COLO668 (cell line): ENCODE measurements at regions not wholly inside any gene's neighbourhood (a gene's known extent, or its start where the extent isn't known, plus 50 kb on each side); places are given as distances from the start of the nearest gene placed in this dataset.

Experiments
- DNase-seq: peaks from one replicate; lab custom pipeline; 2025; ENCODE audit not compliant: unreplicated experiment; lab: John Stamatoyannopoulos, UW

GRCh38 chr3:177300039-177300833 lies 103.0 kb upstream of the TBL1XR1 start:
- no peak for DNase-seq

- DNase-seq, result no peak
Measured at GRCh38 chr3:177300842-177301241, 103.6 kb upstream of the TBL1XR1 start.

- DNase-seq, result no peak
Measured at GRCh38 chr3:177306252-177306651, 109.0 kb upstream of the TBL1XR1 start.

- DNase-seq, result no peak
Measured at GRCh38 chr3:177307391-177307790, 110.1 kb upstream of the TBL1XR1 start.

DNA sequence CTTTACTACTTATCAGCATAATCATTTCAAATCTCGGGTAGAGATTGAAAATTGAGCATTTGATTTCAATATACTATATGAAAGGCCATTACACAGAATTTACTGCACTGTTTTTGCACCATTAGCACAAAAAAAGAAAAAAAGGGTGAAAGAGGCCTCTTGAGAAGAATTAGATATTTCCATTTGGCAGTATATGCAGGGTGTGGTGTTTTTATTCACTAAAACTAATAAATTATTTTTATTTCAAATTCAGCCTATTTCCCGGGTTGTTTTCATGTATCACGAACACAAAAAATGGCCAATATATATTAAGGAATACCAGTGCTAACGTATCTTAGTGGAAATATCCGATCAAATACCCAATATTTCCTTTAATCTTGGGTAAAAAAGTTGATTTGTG lies 110.5 kb upstream of the TBL1XR1 start:
- DNase-seq, result no peak

- DNase-seq, result no peak
Measured at GRCh38 chr3:177308286-177308685, 111.0 kb upstream of the TBL1XR1 start.

GRCh38 chr3:177308911-177309310 lies 111.6 kb upstream of the TBL1XR1 start:
- no peak for DNase-seq

DNA sequence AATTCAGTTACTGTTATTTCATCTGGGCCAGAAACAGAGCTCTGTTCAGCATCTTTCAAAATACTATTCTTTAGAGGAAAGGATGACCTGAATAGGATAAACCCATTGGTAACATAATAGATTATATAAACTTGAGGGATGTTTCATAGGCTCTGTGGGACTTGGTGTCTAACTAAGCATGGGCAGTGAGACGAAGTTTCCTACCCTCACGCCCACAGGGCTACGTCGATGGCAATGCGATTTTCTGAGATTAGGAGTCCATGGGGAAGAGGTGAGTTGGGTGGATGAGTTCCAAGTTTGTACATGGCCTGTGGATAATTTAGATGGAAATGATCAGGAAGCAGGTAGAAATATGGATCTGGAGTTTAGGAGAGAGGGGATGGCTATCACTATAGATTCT lies 115.2 kb upstream of the TBL1XR1 start:
- no peak for DNase-seq

- no peak for DNase-seq
Measured at GRCh38 chr3:177314897-177315296, 117.6 kb upstream of the TBL1XR1 start.

- DNase-seq, result no peak
Measured at GRCh38 chr3:177317247-177317646, 120.0 kb upstream of the TBL1XR1 start.

GRCh38 chr3:177318559-177318958 lies 121.3 kb upstream of the TBL1XR1 start:
- no peak for DNase-seq

- no peak for DNase-seq
Measured at GRCh38 chr3:177320765-177321247, 123.5 kb upstream of the TBL1XR1 start.

DNA sequence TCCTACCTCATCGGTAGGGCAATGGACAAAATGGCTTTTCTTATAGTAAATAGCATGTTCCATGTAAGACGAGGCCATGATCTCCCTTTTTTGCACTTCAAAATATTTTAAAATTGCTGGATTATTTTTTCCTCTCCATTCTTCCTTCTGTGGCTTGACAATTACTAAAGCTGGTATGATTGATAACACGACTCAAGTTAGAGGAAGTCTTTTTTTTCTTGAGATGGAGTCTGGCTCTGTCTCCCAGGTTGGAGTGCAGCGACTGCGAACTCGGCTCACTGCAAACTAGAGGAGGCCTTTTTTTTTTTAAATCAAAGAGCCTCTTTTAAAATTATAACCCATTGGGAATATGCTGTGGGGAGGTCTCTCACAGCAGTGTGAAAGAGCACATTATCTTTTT lies 124.5 kb upstream of the TBL1XR1 start:
- DNase-seq, result no peak

DNA sequence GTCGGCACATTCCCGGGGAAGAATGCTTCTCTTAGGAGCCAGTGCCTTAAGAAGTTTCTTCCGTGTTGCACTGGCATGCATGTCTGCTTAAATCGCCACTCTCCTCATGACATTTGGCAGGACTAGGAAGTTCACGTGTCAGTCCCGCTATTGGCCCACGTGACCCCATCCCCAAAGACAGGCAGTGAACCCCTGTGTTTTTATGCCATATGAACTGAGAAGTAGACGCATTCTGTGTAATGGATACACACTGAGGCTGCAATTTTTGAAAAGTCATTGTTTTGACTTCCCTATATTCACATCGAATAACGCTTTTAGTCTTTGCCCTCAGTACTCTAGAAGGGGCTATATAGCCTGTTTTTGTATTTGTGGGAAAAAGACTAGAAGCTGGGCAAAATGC lies 125.6 kb upstream of the TBL1XR1 start:
- no peak for DNase-seq

- DNase-seq, result no peak
Measured at GRCh38 chr3:177329854-177330253, 132.6 kb upstream of the TBL1XR1 start.

- peak; percentile 3 for DNase-seq
Measured at GRCh38 chr3:177330779-177331178, 133.5 kb upstream of the TBL1XR1 start.

DNA sequence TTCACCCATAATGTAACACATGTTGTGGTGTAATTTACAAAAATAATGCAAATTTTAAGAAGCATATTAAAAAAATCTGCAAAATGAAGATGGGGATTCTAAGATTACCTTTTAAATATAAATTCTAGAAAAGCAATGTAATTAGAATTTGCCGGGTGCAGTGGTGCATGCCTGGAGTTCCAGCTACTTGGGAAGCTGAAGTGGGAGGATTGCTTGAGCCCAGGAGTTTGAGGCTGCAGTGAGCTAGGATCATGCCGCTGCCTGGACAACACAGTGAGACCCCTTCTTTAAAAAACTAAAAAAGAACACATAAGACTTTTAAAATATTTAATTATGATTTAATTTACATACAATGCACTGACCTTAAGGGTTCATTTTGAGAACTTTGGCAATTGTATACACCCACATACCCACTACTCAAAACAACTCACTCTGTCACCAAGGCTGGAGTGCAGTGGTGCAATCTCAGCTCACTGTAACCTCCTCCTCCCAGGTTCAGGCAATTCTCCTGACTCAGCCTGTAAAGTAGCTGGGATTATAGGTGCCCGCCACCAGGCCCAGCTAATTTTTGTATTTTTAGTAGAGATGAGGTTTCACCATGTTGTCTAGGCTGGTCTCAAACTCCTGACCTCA lies 134.0 kb upstream of the TBL1XR1 start:
- DNase-seq, result no peak

DNA sequence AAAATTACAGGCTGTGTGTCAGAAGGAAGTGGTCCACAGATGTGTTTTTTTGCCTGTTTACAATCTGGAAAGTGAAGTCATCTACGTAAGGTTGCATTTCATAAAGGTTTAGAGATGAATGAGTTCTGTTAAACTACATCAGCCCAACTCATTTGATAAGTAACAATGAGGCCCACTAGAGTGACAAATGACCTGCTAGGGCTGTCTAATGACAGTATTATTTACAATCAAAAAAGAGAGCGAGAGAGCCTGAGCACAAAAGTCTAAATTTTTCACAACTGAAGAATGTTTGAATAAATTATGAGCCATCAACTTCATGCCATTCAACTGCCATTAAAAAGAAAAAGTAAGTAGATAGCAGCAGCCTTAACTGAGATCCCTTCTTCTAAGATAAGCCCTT lies 135.7 kb upstream of the TBL1XR1 start:
- DNase-seq, result no peak

DNA sequence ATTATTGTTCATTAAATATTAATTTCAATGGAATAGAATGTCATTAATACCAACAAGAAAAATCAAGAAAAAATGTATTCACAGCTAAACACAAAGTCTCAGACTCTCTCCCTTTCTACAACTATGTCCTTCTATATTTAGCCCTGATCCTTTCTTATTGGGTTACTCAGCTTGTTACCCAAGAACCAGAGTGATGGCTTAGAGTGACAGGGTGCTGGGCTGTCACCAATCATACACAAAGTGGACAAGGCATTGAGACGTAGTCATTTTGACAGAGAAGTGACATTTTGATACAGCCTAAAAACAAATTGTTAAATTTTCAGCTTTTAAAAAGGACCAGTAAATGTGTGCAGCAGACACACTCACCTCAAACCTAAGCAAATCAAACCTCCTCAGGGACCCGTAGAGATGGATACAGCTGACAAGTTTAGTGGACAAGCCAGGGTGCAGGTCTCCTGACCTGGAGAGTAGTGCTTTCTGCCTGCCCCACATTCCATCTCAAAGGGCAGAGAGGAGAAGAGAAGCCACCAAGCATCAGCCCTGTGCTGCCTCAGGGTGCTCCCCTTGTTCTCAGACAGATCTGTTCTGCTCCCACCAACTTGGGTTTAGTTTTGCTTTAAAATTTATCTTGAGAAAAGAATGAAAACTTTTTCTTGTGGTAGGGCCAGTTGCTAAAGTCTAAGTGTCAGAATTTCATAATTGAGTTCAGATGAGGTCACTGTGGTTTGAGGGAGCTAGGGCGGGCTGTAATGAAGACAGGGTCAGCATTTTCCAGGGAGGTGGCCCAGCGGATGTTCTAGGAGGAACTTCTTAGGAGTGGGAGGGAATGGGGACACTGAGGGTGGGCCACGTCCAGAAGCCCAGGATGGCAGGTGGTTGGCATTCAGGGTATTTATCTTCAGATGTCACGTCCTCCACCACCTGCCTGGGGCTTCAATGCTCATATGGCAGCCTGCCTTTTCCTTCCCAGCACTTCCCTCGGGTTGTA lies 136.5 kb upstream of the TBL1XR1 start:
- no peak for DNase-seq

DNA sequence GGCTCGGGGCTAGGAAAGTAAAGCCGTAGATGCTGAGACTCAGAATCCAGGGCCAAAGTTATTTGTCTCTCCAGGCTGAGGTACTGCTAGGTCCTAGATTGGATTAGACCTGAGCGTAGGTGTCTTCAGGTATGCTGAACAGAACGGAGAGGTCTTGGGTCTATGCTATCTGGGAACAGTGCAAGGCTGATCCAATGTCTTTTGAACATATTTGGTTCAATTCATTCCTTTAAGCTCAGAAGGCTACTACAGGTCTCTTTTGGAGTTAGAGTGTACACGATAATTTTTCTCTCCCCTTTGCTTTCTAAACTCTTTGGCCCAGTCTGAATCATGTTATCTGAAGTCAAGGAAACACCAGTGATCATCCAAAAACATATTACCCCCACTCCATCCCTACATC lies 137.5 kb upstream of the TBL1XR1 start:
- no peak for DNase-seq

GRCh38 chr3:177335728-177336127 lies 138.4 kb upstream of the TBL1XR1 start:
- no peak for DNase-seq
